HG03025 (cell line): ENCODE measurements at regions not wholly inside any gene's neighbourhood (a gene's known extent, or its start where the extent isn't known, plus 50 kb on each side); places are given as distances from the start of the nearest gene placed in this dataset.
"Not testable (repeated sequence)": the region's sequence is repeated elsewhere in the genome, so short reads cannot be mapped to it uniquely, and the experiment has no call there.

Source experiments
- ATAC-seq: cut with Tn5 transposase; IDR thresholded peaks from one replicate; pipeline ENCODE4 v1.9.1; 2021; ENCODE audit warnings: mild to moderate bottlenecking, moderate library complexity; ENCODE audit not compliant: unreplicated experiment, low FRiP score

DNA sequence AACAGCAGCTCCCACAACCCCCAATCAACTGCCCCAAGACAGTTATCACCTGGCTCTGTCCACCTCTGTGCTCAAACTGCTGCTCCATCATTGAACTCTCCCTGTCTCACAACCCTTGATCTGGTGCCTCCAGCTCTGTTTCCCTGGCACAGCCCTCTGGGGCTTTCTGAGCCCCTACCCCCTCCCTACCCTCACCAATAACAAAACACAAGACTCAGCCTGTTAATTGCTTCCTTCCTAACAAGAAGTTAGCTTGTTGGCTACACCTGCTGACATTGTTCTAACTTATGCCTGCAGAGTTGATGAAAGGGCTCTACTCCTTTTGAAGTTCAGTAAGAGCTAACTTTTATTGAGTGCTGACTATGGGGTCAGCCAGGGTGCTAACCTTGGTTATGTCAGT, 99.4 kb upstream of the FNDC3A start:
- no peak for ATAC-seq

DNA sequence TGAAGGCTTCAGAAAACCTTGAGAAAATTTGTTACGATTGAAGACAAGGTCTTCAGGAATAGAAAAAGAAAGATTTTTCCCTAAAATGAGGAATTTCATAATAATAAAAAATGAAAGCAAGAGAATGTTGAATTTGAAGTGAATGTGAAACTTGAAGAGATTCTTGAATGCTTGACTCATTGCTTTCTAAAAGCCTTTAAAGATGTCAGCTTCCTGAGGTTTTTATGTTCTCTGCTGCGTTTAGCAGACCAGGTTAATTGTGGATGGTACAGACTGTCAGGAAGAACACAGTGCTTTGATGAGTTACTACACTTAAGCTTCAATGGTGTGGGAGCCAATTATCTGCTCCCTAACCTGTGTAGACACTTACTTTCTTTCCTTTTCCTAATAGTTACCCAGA, 96.3 kb upstream of the FNDC3A start:
- ATAC-seq: no peak

DNA sequence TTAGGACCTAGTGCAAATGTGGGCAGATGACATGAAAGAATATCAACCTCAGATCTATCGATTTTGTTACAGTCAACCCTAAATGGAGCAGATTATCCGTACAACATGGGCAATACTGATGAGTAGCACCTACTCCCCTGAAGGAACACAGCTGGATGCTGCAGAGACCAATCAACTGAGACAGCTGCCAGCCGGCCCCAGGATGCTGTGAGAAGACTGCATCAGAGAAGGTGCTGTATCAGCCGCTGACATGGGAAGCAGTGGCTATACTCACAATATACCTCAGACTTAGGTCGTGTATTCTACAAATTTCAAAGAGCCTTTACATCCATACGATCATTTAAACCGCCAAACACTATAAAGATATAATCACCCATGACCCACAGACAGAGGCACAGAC, 95.9 kb upstream of the FNDC3A start:
- ATAC-seq: no peak

DNA sequence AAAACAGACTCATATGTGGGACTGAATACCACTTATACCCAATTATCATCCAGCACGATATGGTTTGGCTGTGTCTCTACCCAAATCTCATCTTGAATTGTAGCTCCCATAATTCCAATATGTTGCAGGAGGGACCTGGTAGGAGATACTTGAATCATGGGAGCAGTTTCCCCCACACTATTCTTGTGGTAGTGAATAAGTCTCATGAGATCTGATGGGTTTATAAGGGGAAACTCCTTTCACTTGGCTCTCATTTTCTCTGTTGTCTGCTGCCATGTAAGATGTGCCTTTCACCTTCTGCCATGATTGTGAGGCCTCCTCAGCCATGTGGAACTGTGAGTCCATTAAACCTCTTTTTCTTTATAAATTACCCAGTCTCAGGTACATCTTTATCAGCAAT, 91.9 kb upstream of the FNDC3A start:
- ATAC-seq: not testable (repeated sequence)

DNA sequence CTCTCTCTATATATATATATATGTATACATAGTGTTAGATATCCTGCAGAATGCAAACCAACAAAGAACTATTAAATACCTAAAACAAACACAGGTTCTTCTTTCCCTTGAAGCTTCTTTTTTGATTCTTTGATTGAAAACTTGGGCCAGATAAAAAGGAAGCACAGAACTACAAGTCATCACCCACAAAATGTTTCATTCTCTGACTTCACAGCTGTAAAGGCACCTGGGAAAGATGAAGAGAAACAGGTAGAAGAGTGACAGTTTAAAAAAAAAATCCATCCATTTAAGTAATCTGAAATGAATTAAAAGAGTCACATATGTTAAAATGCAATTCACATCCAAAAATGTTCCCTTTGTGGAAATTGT, 90.7 kb upstream of the FNDC3A start:
- no peak for ATAC-seq

DNA sequence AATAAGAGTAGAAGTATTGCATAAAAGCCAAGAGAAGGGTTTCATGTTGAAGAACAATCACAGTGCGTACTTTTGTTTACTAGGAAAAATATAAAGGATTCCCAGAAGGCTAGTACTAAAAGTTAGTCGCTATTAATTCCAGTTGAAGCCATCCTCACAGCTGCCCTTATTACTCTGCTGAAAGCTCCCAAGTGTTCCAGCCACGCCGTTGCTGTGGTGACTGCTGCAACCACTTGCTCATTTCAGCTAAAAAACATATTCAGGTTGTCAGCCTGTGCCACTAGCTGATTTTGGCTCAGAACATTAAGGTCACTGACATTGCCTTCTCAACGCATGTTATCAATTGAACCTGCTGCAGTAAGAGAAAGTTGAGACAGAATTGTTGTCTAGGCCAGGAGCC, 87.1 kb upstream of the FNDC3A start:
- ATAC-seq: no peak

DNA sequence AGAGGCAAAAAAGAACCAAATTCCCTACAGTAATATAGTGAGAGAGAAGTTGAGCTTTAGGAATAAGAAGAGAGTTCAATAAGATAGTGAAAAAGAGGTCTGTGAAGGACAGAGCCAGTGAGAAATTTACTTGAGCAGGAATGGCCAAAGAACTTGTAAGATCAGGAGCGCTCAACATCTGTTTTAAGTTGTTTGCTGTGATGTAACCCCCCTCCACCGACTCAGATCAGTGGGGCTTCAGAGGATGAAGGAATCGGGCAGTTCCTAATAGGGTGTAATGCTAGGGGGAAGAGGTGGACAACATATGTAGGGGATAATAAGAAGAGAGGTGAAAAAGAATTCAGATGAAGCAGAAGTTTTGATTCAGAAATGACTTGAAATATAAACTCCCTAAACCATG, 85.3 kb upstream of the FNDC3A start:
- no peak for ATAC-seq

DNA sequence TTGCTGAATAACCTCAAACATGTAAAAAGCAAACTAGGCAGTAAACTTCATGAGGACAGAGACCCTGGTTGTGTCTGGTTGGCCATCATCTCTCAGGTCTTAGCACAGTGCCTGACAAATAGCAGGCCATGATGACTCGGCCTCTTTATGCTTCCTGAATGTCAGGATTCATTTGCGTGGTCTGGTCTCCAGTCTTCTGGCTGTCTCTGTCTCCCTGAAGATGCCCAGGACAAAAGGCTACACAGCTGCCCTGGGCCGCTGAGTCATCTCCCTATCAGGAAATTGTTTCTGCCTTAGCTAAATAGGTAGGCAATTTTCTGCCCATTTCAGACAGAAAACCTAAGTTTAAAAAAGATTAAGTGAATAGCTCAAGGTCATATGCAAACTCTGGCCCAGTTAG, 84.1 kb upstream of the FNDC3A start:
- ATAC-seq: no peak

DNA sequence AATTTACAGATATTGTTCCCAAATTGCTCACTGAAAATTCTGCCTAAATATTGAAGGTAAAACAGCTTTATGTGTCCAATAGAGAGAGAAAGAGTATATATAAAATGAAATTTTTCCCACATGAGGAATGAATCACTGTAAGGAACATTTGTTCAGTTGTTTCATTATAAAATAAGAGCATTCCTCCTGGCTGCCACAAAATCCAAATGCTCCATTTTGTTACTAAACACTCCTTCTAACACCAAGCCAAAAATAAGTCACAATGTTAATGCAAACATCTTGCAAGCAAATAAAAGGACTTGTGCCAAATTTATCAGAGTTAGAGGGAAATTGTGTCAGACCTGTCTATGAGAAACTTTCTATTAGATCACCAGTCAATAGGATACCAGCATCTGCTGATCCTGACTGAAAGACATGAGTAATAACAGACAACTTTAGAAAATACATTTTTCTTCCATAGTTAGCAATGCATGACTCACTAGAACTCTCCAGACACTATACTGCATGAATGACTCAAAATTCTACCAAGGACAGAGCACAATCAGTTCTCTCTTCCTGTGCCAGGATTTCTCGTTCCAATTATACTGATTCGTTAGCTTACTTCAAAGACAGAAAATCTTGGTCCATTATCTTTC, 83.5 kb upstream of the FNDC3A start:
- peak; percentile 71 for ATAC-seq

DNA sequence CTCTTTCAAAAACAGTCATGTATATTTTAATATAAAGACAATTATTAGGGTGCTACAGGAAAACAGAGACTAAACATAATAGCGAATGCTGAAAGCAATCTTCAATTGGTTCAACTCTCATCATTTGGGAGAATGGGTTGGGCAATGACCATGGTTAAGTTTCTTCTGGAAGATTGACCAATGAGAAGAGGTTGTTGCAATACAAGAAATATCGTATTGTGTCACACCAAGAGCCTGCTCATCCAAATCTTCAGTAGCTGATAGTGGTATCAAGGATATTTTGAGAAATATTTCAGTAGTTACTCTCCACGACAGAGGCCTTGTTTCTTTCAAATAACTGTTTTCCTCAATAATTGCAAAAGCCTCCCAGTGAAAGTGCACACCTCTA, 83.0 kb upstream of the FNDC3A start:
- ATAC-seq: no peak

DNA sequence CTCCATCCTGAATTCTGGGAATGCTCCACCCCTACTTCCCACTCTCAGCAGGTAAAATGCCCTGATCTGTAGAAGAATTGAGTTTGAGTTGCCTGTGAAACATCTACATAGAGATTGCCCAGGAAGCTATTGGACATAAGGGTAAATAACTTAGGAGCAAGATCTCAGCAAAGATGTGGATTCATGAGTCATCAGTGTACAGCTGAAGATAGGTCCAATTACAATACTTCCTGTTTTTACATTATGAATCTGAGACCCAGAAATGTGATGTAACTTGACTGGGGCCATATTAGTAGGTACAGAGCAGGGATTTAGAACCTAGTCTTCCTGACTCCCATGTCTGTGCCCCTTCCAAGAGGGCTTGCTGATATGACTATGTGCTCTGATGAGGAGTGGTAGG, 79.4 kb upstream of the FNDC3A start:
- ATAC-seq: no peak

DNA sequence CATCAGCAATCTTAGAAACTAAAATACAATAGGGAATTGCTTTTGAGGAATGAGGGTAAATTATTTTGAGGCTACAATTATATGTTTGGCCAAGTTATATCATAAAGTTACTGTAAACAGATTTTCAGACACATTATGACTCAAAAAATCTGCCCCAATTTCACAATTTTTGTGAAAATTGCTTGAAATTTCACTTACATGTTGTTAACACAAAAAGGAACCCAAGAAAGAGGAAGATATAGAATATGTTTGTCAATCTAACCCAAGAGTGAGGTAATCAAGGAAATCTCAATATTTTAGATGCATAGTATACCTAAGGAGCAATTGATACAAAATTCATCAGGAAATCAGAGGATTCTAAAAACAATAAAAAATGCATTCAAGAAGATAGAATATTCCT, 73.9 kb upstream of the FNDC3A start:
- no peak for ATAC-seq

DNA sequence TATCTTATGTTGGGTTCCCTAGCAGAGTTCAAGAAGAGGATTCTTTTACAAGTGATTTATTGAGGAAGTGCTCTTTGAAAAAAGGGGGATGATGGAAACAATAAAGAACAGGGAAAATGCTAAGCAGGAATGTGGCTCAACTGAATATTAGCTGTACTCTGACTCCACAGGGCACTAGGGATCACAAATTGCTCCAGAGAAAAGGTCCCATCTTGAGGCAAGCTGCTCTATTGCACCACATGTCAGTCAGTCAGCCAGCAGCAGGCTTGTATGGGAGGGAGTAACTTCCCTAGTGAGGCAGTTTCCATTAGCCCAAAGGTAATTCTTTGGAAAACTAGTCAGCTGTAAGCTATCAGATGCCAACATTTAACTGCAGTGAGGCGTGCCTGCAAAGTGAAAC, 73.3 kb upstream of the FNDC3A start:
- no peak for ATAC-seq

DNA sequence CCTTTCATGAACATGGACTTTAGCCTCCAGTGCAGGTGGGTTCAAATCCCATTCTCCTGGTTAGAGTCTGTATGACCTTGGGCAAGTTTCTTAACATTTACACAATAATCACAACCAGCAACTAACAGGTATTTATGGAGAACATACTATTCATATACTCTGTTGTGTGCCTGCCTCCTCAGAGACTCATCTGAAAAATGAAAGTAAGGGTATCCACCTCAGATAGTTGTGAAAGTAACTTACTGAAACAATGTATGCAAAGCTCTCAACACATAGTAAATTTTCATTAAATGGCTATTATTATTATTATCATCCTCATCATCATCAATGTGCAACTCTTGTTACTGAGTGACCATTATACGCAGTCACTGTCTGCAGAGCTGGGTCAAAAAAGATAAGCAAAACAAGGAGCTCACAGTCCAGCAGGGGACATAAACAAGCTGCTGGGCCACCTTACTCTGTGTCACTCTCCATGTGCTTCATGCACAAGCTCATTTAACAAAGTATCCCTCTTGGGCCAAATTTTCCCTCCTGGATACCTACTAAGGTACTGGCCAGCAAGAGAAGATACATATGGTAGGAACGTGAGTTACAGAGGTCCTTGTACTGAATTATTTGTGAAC, 70.9 kb upstream of the FNDC3A start:
- no peak for ATAC-seq

DNA sequence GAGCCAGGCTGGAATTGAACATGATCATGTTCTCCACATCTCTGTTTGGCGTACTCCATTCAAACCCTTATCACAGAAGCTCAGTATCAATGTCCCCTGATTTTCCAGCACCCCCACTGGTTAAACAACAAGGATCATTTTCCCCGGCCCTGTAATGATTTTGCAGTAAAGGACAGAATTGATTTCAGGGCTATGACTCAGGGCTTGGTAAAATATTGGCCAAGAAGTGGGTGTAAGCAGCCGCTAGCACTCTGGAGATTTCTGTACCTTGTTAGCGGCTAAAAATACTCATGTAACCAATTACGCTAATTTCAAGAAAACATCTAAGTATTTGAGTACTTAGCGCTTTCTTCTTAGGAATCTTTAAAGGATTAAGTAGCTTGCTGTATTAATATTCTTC, 69.5 kb upstream of the FNDC3A start:
- no peak for ATAC-seq

DNA sequence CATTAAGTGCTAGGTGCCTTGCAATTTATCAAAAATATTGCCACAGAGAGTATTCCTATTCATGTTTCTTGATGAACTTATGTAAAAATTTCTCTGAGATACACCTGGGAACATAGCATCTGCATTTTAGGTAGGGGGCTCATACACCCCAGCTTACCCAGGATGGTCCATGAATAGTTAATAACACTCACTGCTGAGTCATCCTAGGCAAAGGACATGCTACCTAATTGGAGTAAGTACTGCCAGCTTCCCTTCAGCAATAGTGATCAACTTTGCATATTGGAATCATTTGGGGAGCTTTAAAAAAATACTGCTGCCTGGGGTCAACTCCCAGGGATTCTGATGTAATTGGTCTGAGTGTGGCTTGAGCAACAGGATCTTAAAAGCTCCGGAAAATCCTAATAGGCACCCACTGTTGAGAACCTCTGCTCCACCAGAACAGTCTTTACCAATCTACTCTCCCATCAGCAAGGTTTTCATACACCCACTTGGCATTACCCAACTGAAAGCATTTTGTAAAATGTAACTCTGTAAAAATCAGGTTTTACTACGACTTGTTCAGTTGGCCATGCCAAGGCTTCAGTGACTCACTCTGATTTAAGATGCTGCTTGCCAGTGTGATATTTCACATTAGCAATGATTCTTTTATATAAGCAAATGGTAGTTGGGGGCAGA, 67.2 kb upstream of the FNDC3A start:
- ATAC-seq: no peak

DNA sequence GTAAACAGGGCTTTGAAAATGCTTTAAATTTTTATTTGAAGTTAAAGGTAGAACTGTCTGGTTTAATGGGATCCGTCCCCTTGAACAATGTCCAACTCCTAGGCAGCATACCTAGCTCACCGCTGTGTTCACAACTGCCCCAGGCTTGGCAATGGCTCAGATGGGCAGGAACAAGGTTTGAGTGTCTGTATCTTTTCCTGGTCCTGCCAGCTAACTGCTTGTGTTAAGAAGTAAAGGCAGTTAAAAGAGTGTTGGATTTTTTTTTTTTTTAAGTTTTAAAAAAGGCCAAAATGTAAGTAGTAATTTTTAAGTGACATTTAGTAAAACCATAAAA, 66.7 kb upstream of the FNDC3A start:
- no peak for ATAC-seq

DNA sequence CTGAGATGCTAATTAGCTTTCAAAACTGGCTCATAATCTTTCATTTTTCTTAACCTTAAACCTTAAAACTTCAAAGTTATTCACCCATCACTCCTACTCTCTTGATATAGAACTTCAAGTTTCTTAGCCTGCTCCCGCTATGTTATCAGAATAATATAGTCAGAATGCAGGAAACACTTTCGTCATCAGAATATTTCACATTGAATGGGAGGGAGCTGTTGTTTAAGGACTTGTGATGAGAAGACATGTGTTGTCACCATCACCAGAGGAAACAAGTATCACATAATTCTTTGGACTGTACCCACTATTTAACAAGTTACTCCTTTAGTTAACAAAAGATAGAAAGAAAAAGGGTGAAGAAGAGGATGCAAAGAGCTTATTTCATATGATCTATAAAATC, 65.0 kb upstream of the FNDC3A start:
- no peak for ATAC-seq

DNA sequence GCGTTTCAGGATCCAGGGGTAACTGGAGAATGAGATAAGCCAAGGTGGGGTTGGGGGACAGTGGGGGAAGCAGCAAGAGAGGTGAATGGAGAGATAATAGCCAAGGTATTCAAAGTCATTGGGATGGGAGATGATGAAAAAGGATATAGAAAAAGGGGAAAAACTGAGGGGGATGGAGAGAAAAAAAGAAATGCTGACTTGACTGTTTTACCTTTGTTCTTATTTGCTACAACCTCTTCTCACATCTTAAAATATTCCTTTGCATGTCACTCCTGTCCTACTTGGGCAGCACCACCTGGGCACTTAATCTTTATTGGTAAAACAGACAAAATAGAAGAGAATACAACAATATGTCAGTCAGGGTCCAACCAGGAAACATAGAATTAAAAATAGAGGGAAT, 56.0 kb upstream of the FNDC3A start:
- no peak for ATAC-seq

DNA sequence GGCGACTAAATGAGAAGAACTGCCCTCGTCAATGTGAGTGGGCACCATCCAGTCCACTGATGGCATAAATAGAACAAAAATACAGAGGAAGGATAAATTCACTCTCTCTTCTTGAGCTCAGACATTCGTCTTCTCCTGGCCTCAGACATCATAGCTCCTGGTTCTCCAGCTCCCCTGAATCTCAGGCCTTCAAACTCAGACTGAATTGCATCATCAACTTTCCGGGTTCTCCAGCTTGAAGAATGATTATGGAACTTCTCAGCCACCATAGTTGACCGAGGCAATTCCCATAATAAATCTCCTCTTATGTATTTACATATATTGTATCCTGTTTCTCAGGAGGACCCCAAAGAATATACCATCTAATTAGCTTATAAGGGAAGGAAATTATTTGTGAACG, 55.0 kb upstream of the FNDC3A start:
- ATAC-seq: no peak

DNA sequence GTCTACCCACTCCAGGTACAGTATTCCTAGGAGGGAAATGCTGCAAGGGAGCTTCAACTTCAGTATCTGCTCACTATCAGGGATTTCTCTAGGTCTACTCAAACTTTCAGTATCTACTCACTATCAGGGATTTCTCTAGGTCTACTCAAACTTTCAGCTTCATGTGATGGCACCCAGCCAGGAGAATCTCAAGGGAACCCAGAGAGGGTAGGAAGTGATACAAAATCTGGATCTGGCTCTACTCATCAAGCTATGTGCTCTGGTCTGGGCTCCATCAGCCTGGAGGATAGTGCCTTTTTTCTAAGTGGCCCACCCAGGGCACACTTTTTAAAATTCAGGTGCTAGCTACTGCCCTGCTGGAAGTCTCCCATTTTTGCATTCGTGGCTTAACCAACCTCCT, 52.3 kb upstream of the FNDC3A start:
- ATAC-seq: no peak

DNA sequence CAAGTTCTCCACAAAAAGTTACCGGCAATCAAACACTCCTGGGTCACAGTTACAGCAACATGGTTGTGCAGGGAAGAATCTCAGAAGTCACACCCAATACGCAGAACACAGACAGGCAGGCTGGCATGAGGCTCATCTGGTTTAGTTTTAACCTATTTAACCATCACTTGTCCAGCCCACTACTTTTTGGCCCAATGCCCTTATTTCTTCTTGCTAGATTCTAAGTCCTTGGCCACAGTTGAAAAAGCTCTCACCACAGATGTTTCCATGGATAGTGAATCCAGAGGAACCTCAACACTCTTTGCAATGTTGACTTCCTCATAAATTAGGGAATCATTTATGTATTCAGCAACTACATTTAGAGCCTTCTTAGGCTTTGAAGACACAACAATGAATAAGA, 50.7 kb upstream of the FNDC3A start:
- ATAC-seq: no peak
